Testis (tissue), 2 donors: ENCODE measurements at regions not wholly inside any gene's neighbourhood (a gene's known extent, or its start where the extent isn't known, plus 50 kb on each side); places are given as distances from the start of the nearest gene placed in this dataset.

Source experiments
- CTCF ChIP-seq, 3 experiments: fragments of 450-650 bp in 2 of 3; fragments of 200-600 bp in 1 of 3; sonication (generic) in 1 of 3; IDR thresholded peaks; one replicate each; pipeline ENCODE4 v1.5.1; 2016 to 2019; ENCODE audit warnings: antibody characterized with exemption in 3 of 3, mild to moderate bottlenecking in 2 of 3, moderate library complexity in 1 of 3
- POLR2A ChIP-seq: fragments of 450-650 bp; IDR thresholded peaks from one replicate; pipeline ENCODE4 v1.6.1; 2017; ENCODE audit warnings: antibody characterized with exemption, mild to moderate bottlenecking, moderate library complexity

GRCh38 chrX:18016941-18017340 lies 155.8 kb upstream of the RAI2 start:
- no peak for TF ChIP-seq CTCF (IDR thresholded peaks at IDR 0.05)
- no peak for TF ChIP-seq POLR2A
